ENCODE measurements at regions not wholly inside any gene's neighbourhood (a gene's known extent, or its start where the extent isn't known, plus 50 kb on each side); places are given as distances from the start of the nearest gene placed in this dataset.

DNA sequence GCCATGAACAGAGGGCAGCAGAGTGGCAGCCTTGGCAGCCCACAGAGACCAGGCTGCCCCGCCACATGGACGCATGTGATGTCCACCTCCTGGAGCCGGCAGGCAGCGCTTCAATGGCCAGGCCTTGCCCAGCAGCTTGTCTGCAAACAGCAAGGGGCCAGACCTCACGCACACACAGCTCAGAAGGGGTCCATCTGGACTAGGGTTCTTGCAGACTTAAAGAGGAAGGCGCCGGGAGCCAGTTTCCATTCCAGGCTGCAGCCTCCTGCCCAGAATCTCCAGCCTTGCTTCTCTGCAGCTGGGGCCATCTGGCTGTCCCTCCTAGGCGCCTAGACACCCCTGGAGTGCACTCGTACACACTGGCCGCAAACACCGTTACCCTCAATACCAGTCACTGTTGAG, 91.9 kb upstream of the TMEM45B start:
- DNase-seq (ENCODE audit: low spot score in 2 of 2), result no peak
- H3K4me1 ChIP-seq, result no peaks in the 10 kb centered on the region
- no peaks in the 10 kb centered on the region for H3K36me3 ChIP-seq (replicated peaks)
- no peaks in the 10 kb centered on the region for H3K27me3 ChIP-seq (ENCODE audit: low read depth)
- no peaks in the 10 kb centered on the region for H3K9me3 ChIP-seq
- in situ Hi-C loops (cut with MboI; ENCODE audit: low sequenced_read_pairs), result no loop called here
- no peak overlapping the region for H3K4me3 ChIP-seq

DNA sequence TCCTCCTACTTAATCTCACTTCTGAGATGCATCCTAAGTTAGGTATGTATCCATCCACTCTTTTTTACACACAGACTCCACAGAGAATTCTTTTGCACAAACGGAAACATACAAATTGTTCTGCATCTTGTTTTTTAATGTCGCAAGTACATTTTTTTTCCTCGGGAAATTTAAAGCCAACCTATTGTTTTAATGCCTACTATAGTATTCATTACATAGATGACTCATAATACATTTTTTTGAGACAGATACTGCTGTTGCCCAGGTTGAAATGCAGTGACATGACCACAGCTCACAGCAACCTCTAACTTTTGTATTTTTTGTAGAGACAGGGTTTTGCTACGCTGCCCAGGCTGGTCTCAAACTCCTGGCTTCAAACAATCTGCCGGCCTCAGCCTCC, 90.8 kb upstream of the TMEM45B start:
- H3K4me1 ChIP-seq, result no peaks in the 10 kb centered on the region
- H3K4me3 ChIP-seq, result no peak overlapping the region
- no peak for DNase-seq (ENCODE audit: low spot score in 2 of 2)
- in situ Hi-C loops (cut with MboI; ENCODE audit: low sequenced_read_pairs), result loop anchor here (25.0 kb wide), 1 partner anchor 613 kb away; no protein-coding TSS in a partner anchor
- H3K9me3 ChIP-seq, result no peaks in the 10 kb centered on the region
- no peaks in the 10 kb centered on the region; the same call in 1 of the 2 replicates for H3K27me3 ChIP-seq (ENCODE audit: low read depth)
- H3K36me3 ChIP-seq (replicated peaks), result no peaks in the 10 kb centered on the region

DNA sequence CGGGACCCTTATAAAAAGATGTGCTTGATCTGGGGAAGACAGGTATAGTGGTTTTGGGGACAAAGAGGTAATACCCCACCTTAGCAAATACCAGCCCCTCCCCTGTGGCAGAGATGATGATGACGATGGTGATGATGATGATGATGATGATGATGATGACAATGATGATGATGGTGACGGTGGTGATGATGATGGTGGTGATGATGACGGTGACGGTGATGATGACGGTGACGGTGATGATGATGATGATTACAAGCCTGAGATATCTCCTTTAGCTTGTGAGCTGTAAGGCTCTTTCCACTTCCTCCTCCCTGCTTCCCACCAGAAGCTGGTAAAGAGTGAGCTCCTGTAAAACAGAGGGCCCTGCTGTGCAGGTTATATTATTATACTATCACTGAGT, 89.5 kb upstream of the TMEM45B start:
- H3K36me3 ChIP-seq (replicated peaks), result no peaks in the 10 kb centered on the region
- no peaks in the 10 kb centered on the region for H3K4me1 ChIP-seq
- in situ Hi-C loops (cut with MboI; ENCODE audit: low sequenced_read_pairs), result loop anchor here (25.0 kb wide), 1 partner anchor 614 kb away; no protein-coding TSS in a partner anchor
- no peak for DNase-seq (ENCODE audit: low spot score in 2 of 2)
- peaks cover 2% of the 10 kb centered on the region; the same call in 1 of the 2 replicates for H3K27me3 ChIP-seq (ENCODE audit: low read depth)
- H3K9me3 ChIP-seq, result no peaks in the 10 kb centered on the region
- H3K4me3 ChIP-seq, result no peak overlapping the region

DNA sequence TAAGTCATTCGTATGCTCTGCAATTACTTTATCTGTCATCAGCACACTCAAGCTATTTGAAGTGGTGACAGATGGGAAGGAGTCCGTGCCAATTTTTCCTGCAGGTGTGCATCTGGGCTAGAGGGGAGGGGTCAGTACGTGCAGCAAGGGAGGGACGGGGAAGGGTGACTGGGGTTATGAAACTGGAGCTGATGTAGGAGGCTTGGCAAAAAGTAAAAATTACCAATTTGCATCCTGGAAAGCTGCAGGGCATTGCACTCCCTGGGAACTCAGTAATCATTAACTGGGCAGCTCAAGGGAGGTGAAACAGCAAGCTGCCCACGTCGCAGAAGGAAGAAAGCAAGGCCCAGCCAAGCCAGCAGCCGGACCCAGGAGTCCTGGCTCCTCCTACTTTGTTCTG, 87.1 kb upstream of the TMEM45B start:
- H3K36me3 ChIP-seq (replicated peaks), result no peaks in the 10 kb centered on the region
- in situ Hi-C loops (cut with MboI; ENCODE audit: low sequenced_read_pairs), result loop anchor here (25.0 kb wide), 1 partner anchor 616 kb away; no protein-coding TSS in a partner anchor
- DNase-seq (ENCODE audit: low spot score in 2 of 2), result no peak
- no peaks in the 10 kb centered on the region for H3K4me1 ChIP-seq
- H3K9me3 ChIP-seq, result no peaks in the 10 kb centered on the region
- peaks cover 8% of the 10 kb centered on the region; the same call in 1 of the 2 replicates for H3K27me3 ChIP-seq (ENCODE audit: low read depth)
- H3K4me3 ChIP-seq, result no peak overlapping the region

DNA sequence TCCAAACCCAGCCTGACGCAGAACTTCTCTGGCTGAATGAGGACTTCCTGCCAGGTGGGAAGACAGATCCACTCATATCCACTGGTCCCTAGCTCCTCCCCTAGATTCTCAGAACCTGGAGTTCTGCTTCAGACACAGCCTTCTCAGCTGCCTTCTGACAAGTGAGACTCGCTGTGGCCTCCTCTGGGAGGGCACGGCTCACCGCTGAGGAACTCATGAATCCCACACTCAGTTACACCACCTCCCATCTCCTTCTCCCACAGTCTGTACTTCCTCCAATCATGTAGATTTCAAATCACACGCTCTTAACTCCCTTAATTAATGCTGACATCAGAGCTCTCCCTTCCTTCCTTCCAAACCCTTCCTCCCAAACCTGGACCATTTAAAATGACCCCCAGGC, 86.4 kb upstream of the TMEM45B start:
- Histone ChIP-seq H3K36me3 (replicated peaks) (no peaks in the 10 kb centered on the region), H3K4me3 (no peak overlapping the region), H3K9me3 (no peaks in the 10 kb centered on the region), H3K4me1 (no peaks in the 10 kb centered on the region), H3K27me3 (ENCODE audit: low read depth) (peaks cover 8% of the 10 kb centered on the region; the same call in 1 of the 2 replicates)
- no peak for DNase-seq (ENCODE audit: low spot score in 2 of 2)
- in situ Hi-C loops (cut with MboI; ENCODE audit: low sequenced_read_pairs), result loop anchor here (25.0 kb wide), 1 partner anchor 617 kb away; no protein-coding TSS in a partner anchor

DNA sequence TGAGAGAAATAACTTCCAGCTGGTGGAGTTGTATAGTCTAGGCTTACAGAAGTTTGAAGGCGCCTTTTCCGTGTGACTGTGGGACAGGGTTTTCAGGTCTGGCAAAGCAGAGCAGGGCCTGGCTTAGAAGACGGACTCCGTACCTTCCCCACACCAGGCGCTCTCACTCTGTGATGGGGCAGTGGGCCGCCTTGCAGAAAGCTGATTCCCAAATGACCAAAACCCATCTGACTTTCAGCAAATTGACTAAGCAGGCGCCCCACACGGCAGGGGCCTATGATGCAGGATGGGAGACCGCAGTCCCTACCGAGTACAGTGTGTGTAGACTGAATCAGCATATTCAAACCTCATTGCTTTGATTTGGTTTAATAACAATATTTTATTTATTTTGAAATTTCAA, 85.8 kb upstream of the TMEM45B start:
- no peaks in the 10 kb centered on the region for H3K36me3 ChIP-seq (replicated peaks)
- in situ Hi-C loops (cut with MboI; ENCODE audit: low sequenced_read_pairs), result loop anchor here (25.0 kb wide), 1 partner anchor 618 kb away; no protein-coding TSS in a partner anchor
- H3K4me3 ChIP-seq, result no peak overlapping the region
- no peaks in the 10 kb centered on the region for H3K9me3 ChIP-seq
- no peaks in the 10 kb centered on the region for H3K4me1 ChIP-seq
- H3K27me3 ChIP-seq (ENCODE audit: low read depth), result peaks cover 8% of the 10 kb centered on the region; the same call in 1 of the 2 replicates
- no peak for DNase-seq (ENCODE audit: low spot score in 2 of 2)

DNA sequence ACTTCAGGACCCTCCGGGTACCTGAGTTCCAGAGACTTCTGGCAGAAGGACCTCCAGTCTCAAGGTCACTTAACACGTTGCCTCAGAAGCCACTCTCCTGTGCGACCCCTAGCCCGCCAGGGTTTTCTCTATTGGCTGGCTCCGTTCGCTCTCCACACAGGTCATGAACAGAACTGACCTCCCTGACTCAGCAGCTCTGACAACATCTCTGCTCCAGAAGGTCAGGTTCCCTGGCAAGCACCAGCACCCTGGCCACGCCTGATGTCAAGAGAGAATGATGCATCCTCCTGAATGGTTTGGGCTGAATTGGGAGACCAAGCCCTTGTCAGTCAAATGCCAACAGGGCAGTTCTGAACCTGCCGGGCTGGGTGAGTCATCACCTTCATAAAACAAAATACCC, 84.3 kb upstream of the TMEM45B start:
- in situ Hi-C loops (cut with MboI; ENCODE audit: low sequenced_read_pairs), result loop anchor here (25.0 kb wide), 1 partner anchor 619 kb away; no protein-coding TSS in a partner anchor
- Histone ChIP-seq H3K4me1 (no peaks in the 10 kb centered on the region), H3K4me3 (no peak overlapping the region), H3K27me3 (ENCODE audit: low read depth) (peaks cover 8% of the 10 kb centered on the region; the same call in 1 of the 2 replicates), H3K9me3 (no peaks in the 10 kb centered on the region), H3K36me3 (replicated peaks) (no peaks in the 10 kb centered on the region)
- DNase-seq (ENCODE audit: low spot score in 2 of 2), result no peak

DNA sequence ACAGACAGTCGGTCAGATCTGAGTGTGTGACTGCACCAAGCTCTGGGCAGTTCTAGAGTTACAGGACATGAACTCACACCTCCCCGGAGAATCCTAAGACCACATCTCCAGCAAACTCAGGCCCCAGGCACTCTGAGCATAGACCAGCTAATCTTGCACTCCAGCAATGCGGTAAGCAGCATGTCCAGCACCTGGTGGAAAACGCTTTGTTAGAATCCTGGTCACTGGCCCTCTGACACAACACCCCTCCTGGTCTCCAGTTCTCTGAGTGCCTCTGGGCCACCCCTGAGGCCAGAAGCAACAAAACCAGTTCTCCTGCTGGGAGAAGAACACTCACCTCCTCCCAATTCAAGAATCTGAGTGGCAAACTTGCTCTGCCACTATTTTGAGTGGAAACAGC, 82.7 kb upstream of the TMEM45B start:
- no peak for DNase-seq (ENCODE audit: low spot score in 2 of 2)
- no peaks in the 10 kb centered on the region for H3K36me3 ChIP-seq (replicated peaks)
- no peak overlapping the region for H3K4me3 ChIP-seq
- no peaks in the 10 kb centered on the region for H3K4me1 ChIP-seq
- in situ Hi-C loops (cut with MboI; ENCODE audit: low sequenced_read_pairs), result loop anchor here (25.0 kb wide), 1 partner anchor 621 kb away; no protein-coding TSS in a partner anchor
- H3K9me3 ChIP-seq, result no peaks in the 10 kb centered on the region
- H3K27me3 ChIP-seq (ENCODE audit: low read depth), result peaks cover 8% of the 10 kb centered on the region; the same call in 1 of the 2 replicates

DNA sequence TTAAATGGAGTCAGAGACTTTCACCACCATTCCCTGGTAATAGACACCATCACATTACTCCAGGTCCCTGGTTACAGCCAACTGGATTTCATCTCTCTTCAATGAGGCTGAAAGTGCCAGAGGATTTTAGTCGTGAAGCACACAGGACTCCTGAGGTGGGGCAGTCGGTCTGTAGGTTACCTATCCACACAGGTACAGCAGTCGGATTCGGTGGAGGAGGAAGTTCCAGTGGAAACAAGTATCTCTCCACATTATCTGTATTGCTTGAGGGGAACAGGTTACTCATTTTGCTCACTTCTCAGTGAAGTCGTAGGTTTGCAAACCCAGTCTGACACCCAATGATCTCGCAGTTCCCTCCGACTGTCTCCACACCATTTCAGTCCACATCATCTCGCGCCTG, 82.3 kb upstream of the TMEM45B start:
- in situ Hi-C loops (cut with MboI; ENCODE audit: low sequenced_read_pairs), result loop anchor here (25.0 kb wide), 1 partner anchor 621 kb away; no protein-coding TSS in a partner anchor

DNA sequence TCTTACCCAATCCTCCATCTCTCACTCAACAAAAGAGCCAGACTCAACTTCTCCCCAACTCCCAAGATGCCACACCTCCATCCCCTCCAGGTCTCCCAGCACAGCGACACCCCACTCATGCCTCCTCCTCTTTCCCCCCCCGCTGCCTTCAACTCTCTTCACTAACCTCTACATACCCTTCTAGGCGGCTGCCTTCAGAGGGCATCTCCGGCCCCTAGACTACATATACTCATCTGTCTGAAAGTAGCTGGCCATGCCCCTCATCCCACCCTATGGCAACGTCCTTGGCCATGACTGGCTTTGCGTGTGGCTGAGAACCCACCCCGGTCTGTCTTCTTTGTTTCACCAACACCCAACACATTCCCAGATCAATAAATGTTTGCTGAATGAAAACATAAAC, 81.7 kb upstream of the TMEM45B start:
- Histone ChIP-seq H3K4me3 (no peak overlapping the region), H3K27me3 (ENCODE audit: low read depth) (peaks cover 8% of the 10 kb centered on the region; the same call in 1 of the 2 replicates), H3K9me3 (no peaks in the 10 kb centered on the region), H3K4me1 (no peaks in the 10 kb centered on the region), H3K36me3 (replicated peaks) (no peaks in the 10 kb centered on the region)
- DNase-seq (ENCODE audit: low spot score in 2 of 2), result no peak
- in situ Hi-C loops (cut with MboI; ENCODE audit: low sequenced_read_pairs), result loop anchor here (25.0 kb wide), 1 partner anchor 622 kb away; no protein-coding TSS in a partner anchor

More for the DNA sequence above, 82.3 kb upstream of the TMEM45B start:
- Histone ChIP-seq H3K36me3 (replicated peaks) (no peaks in the 10 kb centered on the region), H3K4me1 (no peaks in the 10 kb centered on the region), H3K27me3 (ENCODE audit: low read depth) (peaks cover 8% of the 10 kb centered on the region; the same call in 1 of the 2 replicates), H3K4me3 (no peak overlapping the region), H3K9me3 (no peaks in the 10 kb centered on the region)
- no peak for DNase-seq (ENCODE audit: low spot score in 2 of 2)

DNA sequence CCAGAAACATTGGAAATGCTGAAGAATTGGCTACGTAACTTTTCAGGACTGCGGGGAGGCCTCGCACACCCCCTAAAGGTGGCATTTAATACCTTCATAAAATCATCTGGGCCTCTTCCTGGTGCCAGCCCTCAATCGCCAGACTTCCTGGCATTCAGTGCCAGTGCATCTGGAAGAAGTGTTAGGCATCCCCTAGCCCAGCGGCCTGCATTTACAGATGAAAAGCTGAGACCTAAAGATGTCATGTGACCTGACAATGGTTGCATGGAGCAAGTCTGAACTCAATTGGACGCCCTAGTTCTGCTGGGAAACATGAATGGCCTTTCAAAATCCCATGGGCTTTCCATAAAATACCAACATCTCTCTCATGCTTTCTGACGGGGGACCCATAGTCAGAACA, 81.0 kb upstream of the TMEM45B start:
- Histone ChIP-seq H3K27me3 (ENCODE audit: low read depth) (0 out of 2 replicates have a peak, but pooled peaks cover 8% of the 10 kb centered on the region), H3K4me3 (no peak overlapping the region), H3K36me3 (replicated peaks) (no peaks in the 10 kb centered on the region), H3K9me3 (no peaks in the 10 kb centered on the region), H3K4me1 (no peaks in the 10 kb centered on the region)
- DNase-seq (ENCODE audit: low spot score in 2 of 2), result no peak
- in situ Hi-C loops (cut with MboI; ENCODE audit: low sequenced_read_pairs), result loop anchor here (25.0 kb wide), 1 partner anchor 622 kb away; no protein-coding TSS in a partner anchor

DNA sequence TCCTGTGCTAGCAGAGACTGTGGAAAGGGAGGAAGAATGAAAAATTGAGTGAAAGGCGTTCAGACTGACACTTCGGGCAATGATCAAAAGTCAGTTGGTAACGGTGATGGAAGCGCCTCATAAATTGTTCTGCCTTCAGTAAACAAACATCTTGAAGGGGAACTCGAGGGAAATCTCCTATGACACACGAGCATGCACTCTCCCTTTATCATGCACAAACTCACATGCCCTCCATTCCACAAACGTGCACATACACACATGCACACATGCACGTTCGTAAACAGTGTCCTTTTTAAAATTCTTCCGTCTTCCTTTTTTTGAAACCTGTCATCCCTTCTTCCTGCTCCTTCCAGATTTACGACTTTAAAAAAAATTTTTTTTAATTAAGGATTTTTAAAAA, 77.8 kb upstream of the TMEM45B start:
- Histone ChIP-seq H3K4me1 (no peaks in the 10 kb centered on the region), H3K4me3 (no peak overlapping the region), H3K9me3 (no peaks in the 10 kb centered on the region), H3K27me3 (ENCODE audit: low read depth) (0 out of 2 replicates have a peak, but pooled peaks cover 3% of the 10 kb centered on the region), H3K36me3 (replicated peaks) (no peaks in the 10 kb centered on the region)
- in situ Hi-C loops (cut with MboI; ENCODE audit: low sequenced_read_pairs), result loop anchor here (25.0 kb wide), 1 partner anchor 626 kb away; no protein-coding TSS in a partner anchor
- no peak for DNase-seq (ENCODE audit: low spot score in 2 of 2)

DNA sequence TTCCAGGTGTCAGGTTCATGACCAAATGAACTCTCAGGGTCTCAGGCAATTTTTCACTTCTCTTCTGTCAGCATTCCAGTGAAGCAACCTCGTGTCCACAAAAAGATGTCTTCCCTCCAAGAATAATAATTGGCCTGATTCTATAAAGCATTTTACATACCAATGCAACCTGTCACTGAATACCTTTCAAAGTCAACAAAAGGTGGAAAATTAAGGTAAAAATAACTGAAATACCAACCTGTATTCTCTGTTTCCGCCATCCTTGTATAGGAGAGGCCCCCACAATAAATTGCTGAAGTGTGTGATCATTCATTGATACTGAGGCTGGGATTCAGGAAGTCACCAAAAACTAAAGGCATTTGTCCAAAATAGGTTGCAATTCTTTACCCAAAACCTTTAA, 77.4 kb upstream of the TMEM45B start:
- Histone ChIP-seq H3K4me3 (no peak overlapping the region), H3K9me3 (no peaks in the 10 kb centered on the region), H3K36me3 (replicated peaks) (no peaks in the 10 kb centered on the region), H3K27me3 (ENCODE audit: low read depth) (0 out of 2 replicates have a peak, but pooled peaks cover 1% of the 10 kb centered on the region), H3K4me1 (no peaks in the 10 kb centered on the region)
- in situ Hi-C loops (cut with MboI; ENCODE audit: low sequenced_read_pairs), result loop anchor here (25.0 kb wide), 1 partner anchor 626 kb away; no protein-coding TSS in a partner anchor
- no peak for DNase-seq (ENCODE audit: low spot score in 2 of 2)

DNA sequence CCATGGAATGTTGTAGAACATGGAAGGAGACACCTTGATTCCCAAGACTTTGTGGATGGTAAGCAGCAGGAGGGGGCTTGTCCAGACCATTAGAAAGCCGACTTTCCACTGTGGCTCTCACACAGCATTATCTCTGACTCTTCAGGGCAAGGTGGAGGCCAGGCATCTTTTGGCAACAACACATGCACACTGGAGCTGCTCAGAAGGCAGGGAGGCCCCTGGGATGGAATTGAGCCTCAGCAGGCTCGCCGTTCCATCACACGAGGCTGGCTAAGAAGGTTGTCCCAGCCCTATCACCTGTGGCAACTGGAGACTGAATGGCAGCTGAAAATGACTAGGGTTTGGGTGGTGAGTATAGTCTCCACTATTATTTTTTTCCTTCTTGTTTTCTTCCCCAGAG, 76.3 kb upstream of the TMEM45B start:
- in situ Hi-C loops (cut with MboI; ENCODE audit: low sequenced_read_pairs), result loop anchor here (25.0 kb wide), 1 partner anchor 627 kb away; no protein-coding TSS in a partner anchor
- no peak for DNase-seq (ENCODE audit: low spot score in 2 of 2)

More for the DNA sequence above, 76.3 kb upstream of the TMEM45B start:
- Histone ChIP-seq H3K4me1 (no peaks in the 10 kb centered on the region), H3K36me3 (replicated peaks) (no peaks in the 10 kb centered on the region), H3K27me3 (ENCODE audit: low read depth) (no peaks in the 10 kb centered on the region), H3K4me3 (no peak overlapping the region), H3K9me3 (no peaks in the 10 kb centered on the region)
